IMR-90 (cell line): ENCODE measurements at regions not wholly inside any gene's neighbourhood (a gene's known extent, or its start where the extent isn't known, plus 50 kb on each side); places are given as distances from the start of the nearest gene placed in this dataset.

Source experiments
- ATAC-seq: fragments of 200-7000 bp; cut with Tn5 transposase; 2 replicates; pipeline ENCODE4 v1.9.1; 2020; ENCODE audit warnings: low read depth, mild to moderate bottlenecking, moderate library complexity
- BruUV-seq: library from RNA; stranded (reverse); fragments of 400-500 nt; replicated peaks from 2 replicates; lab custom pipeline; 2021; lab: Mats Ljungman, UMichigan
- CTCF ChIA-PET: fragments of 300-600 bp; formaldehyde crosslinking; extraction: SDS; loops from one replicate; lab custom pipeline; 2021; ENCODE audit warnings: antibody characterized with exemption; lab: Yijun Ruan, JAX
- POLR2A ChIA-PET: fragments of 300-600 bp; sonication (Branson Sonifier 250); formaldehyde crosslinking; loops from one replicate; lab custom pipeline; 2022; ENCODE audit warnings: antibody characterized with exemption; ENCODE audit not compliant: unreplicated experiment; lab: Charles Lee
- DNase-seq: peaks from one replicate; pipeline ENCODE4 v3.0.0; 2013
- H2AFZ ChIP-seq: replicated peaks from 2 replicates; pipeline ENCODE3; 2013; ENCODE audit warnings: low read length, mild to moderate bottlenecking; ENCODE audit not compliant: poor library complexity
- H2AK5ac ChIP-seq: 2 replicates; pipeline ENCODE4 v1.6.1; 2013; ENCODE audit warnings: low read depth, low read length, inconsistent platforms
- H2AK9ac ChIP-seq: replicated peaks from 2 replicates; pipeline ENCODE3; 2013; ENCODE audit warnings: mild to moderate bottlenecking, low read depth, low read length, moderate library complexity; ENCODE audit not compliant: poor library complexity
- H2BK120ac ChIP-seq: 2 replicates; pipeline ENCODE4 v1.6.1; 2013; ENCODE audit warnings: low read depth, low read length, inconsistent platforms
- H2BK15ac ChIP-seq: 3 replicates; pipeline ENCODE4 v1.6.1; 2013; ENCODE audit warnings: low read depth, low read length, inconsistent platforms
- H2BK20ac ChIP-seq: 2 replicates; pipeline ENCODE4 v1.6.1; 2013; ENCODE audit warnings: low read depth, mild to moderate bottlenecking, inconsistent platforms, low read length, moderate library complexity
- H2BK5ac ChIP-seq: 2 replicates; pipeline ENCODE4 v1.6.1; 2013; ENCODE audit warnings: mild to moderate bottlenecking, low read depth, low read length, inconsistent platforms; ENCODE audit not compliant: poor library complexity, severe bottlenecking
- H3K14ac ChIP-seq: replicated peaks from 2 replicates; pipeline ENCODE4 v1.6.1; 2013; ENCODE audit warnings: low read depth, low read length, inconsistent platforms
- H3K18ac ChIP-seq: 2 replicates; pipeline ENCODE4 v1.6.1; 2013; ENCODE audit warnings: low read depth, low read length, control low read depth
- H3K23ac ChIP-seq: 2 replicates; pipeline ENCODE4 v1.6.1; 2013; ENCODE audit warnings: low read depth, low read length, inconsistent platforms
- H3K27ac ChIP-seq: 2 replicates; pipeline ENCODE4 v1.5.1; 2013; ENCODE audit warnings: mild to moderate bottlenecking, control low read depth, low read length; ENCODE audit not compliant: insufficient read depth
- H3K27me3 ChIP-seq: 2 replicates; pipeline ENCODE4 v1.6.1; 2013; ENCODE audit warnings: low read length; ENCODE audit not compliant: control insufficient read depth, insufficient read depth
- H3K36me3 ChIP-seq: 2 replicates; pipeline ENCODE4 v1.6.1; 2013; ENCODE audit warnings: low read length, mixed read lengths; ENCODE audit not compliant: control insufficient read depth, insufficient read depth
- H3K4ac ChIP-seq: 2 replicates; pipeline ENCODE4 v1.6.1; 2013; ENCODE audit warnings: low read depth, low read length, inconsistent platforms
- H3K4me1 ChIP-seq: 2 replicates; pipeline ENCODE4 v1.6.1; 2013; ENCODE audit warnings: low read length, mixed read lengths; ENCODE audit not compliant: control insufficient read depth, insufficient read depth
- H3K4me2 ChIP-seq: 2 replicates; pipeline ENCODE4 v1.6.1; 2013; ENCODE audit warnings: low read depth, mild to moderate bottlenecking, control low read depth, low read length, moderate library complexity
- H3K4me3 ChIP-seq: 2 replicates; pipeline ENCODE4 v1.5.1; 2013; ENCODE audit warnings: low read depth, mild to moderate bottlenecking, control low read depth, low read length, moderate library complexity; ENCODE audit not compliant: insufficient read depth
- H3K56ac ChIP-seq: 2 replicates; pipeline ENCODE4 v1.6.1; 2013; ENCODE audit warnings: low read length, inconsistent platforms; ENCODE audit not compliant: insufficient read depth; ENCODE audit errors: extremely low read depth
- H3K79me1 ChIP-seq, 2 experiments: 2 replicates each; pipeline ENCODE4 v1.6.1; 2013; ENCODE audit warnings: low read length in 2 of 2, inconsistent platforms in 1 of 2, low read depth in 1 of 2
- H3K9ac ChIP-seq: 2 replicates; pipeline ENCODE4 v1.6.1; 2013; ENCODE audit warnings: low read depth, low read length, control low read depth
- H3K9me1 ChIP-seq: 2 replicates; pipeline ENCODE4 v1.6.1; 2013; ENCODE audit warnings: low read length, inconsistent platforms; ENCODE audit not compliant: insufficient read depth
- H3K9me3 ChIP-seq: 2 replicates; pipeline ENCODE4 v1.6.1; 2013; ENCODE audit warnings: low read length; ENCODE audit not compliant: control insufficient read depth, insufficient read depth
- H4K20me1 ChIP-seq: 2 replicates; pipeline ENCODE4 v1.6.1; 2013; ENCODE audit warnings: low read length, inconsistent platforms; ENCODE audit not compliant: insufficient read depth
- H4K5ac ChIP-seq: 2 replicates; pipeline ENCODE4 v1.6.1; 2013; ENCODE audit warnings: mild to moderate bottlenecking, low read depth, low read length, control low read depth
- H4K8ac ChIP-seq, 2 experiments: 2 replicates each; pipeline ENCODE4 v1.6.1; 2013; ENCODE audit warnings: low read depth in 2 of 2, low read length in 2 of 2, control low read depth in 1 of 2, inconsistent platforms in 1 of 2
- H4K91ac ChIP-seq: 2 replicates; pipeline ENCODE4 v1.6.1; 2013; ENCODE audit warnings: low read depth, low read length, inconsistent platforms; ENCODE audit not compliant: insufficient read depth
- CTCF ChIP-seq: conservative IDR thresholded peaks from 2 replicates; pipeline ENCODE4 v1.5.1; 2012; ENCODE audit warnings: mild to moderate bottlenecking, low read depth, low read length, improper control_type of control experiment
- ELK1 ChIP-seq: fragments of 150-350 bp; IDR thresholded peaks from 2 replicates; pipeline ENCODE4 v1.6.1; 2016; ENCODE audit warnings: low read depth, mild to moderate bottlenecking, low read length, moderate library complexity, borderline replicate concordance
- MAFK ChIP-seq: IDR thresholded peaks from 2 replicates; pipeline ENCODE4 v1.6.1; 2012; ENCODE audit warnings: low read depth, low read length, improper control_type of control experiment
- MAZ ChIP-seq: IDR thresholded peaks from 2 replicates; pipeline ENCODE4 v1.6.1; 2012; ENCODE audit warnings: low read depth, mild to moderate bottlenecking, low read length, improper control_type of control experiment, moderate library complexity, borderline replicate concordance
- MXI1 ChIP-seq: IDR thresholded peaks from 2 replicates; pipeline ENCODE4 v1.6.1; 2012; ENCODE audit warnings: low read depth, mild to moderate bottlenecking, low read length, moderate library complexity, borderline replicate concordance
- POLR2A ChIP-seq: IDR thresholded peaks from 2 replicates; pipeline ENCODE4 v1.6.1; 2012; ENCODE audit warnings: mild to moderate bottlenecking, low read depth, low read length
- RAD21 ChIP-seq: IDR thresholded peaks from 2 replicates; pipeline ENCODE4 v1.6.1; 2012; ENCODE audit warnings: low read length, improper control_type of control experiment
- USF2 ChIP-seq: fragments of 150-350 bp; IDR thresholded peaks from 2 replicates; pipeline ENCODE4 v1.6.1; 2017; ENCODE audit warnings: mild to moderate bottlenecking, antibody characterized with exemption, low read length, low read depth
- WGBS, 2 experiments: methylation state at CpG; one replicate each; pipeline versions ENCODE4 v1.1.5 to v1.1.7; 2013; ENCODE audit warnings: missing lambda C conversion rate in 2 of 2; ENCODE audit not compliant: insufficient read length in 1 of 2; ENCODE audit errors: extremely low coverage in 2 of 2; 5-methylcytosine and 5-hydroxymethylcytosine counted together
- dilution Hi-C: fragments of 300-500 bp; cut with HindIII; formaldehyde crosslinking; loops from one replicate; pipeline ENCODE4 v1.14.3; 2018; ENCODE audit warnings: low sequenced_read_pairs; ENCODE audit not compliant: unreplicated experiment
- in situ Hi-C: fragments of 300-500 bp; cut with MboI; formaldehyde crosslinking; loops from 3 replicates; pipeline ENCODE4 v1.14.3; 2019; ENCODE audit warnings: low sequenced_read_pairs, inconsistent platforms, mixed read lengths
- intact Hi-C: fragments of 100-400 bp; cut with micrococcal nuclease; formaldehyde crosslinking; loops from 2 replicates; pipeline ENCODE4 v1.10.0; 2022

- Histone ChIP-seq H2AK9ac (no peak overlapping the region), H3K27ac (no peak overlapping the region), H3K4me2 (no peak overlapping the region), H4K5ac (no peak overlapping the region), H3K18ac (no peak overlapping the region), H4K8ac (no peak overlapping the region), H2BK20ac (no peak overlapping the region), H3K27me3 (peaks cover 25% of the 10 kb centered on the region), H2AFZ (no peak overlapping the region), H3K9me3 (no peaks in the 10 kb centered on the region), H3K9me1 (no peaks in the 10 kb centered on the region), H3K9ac (no peak overlapping the region), H3K4ac (no peak overlapping the region), H3K23ac (no peak overlapping the region), H2BK5ac (no peak overlapping the region), H3K36me3 (no peaks in the 10 kb centered on the region), H2BK15ac (no peak overlapping the region), H2BK120ac (no peak overlapping the region), H4K20me1 (no peaks in the 10 kb centered on the region), H3K56ac (no peak overlapping the region), H3K14ac (no peak overlapping the region), H4K91ac (no peak overlapping the region), H3K79me1 (no peaks in the 10 kb centered on the region), H3K4me3 (no peak overlapping the region), H2AK5ac (no peak overlapping the region), H3K4me1 (no peaks in the 10 kb centered on the region)
- DNase-seq (no peak), ATAC-seq (no peak)
- POLR2A ChIA-PET: no interaction called here
- intact Hi-C loops: no loop called here
- WGBS, 2 experiments: no CpG with 5 or more reads among the region's 1 CpG
- CTCF ChIA-PET: no interaction called here
- dilution Hi-C loops: no loop called here
- no peak for TF ChIP-seq CTCF
- no peak for TF ChIP-seq ELK1
- TF ChIP-seq MAFK: no peak
- no peak for TF ChIP-seq USF2
- no peak for TF ChIP-seq MXI1
- TF ChIP-seq MAZ: no peak
- no peak for TF ChIP-seq POLR2A
- no peak for TF ChIP-seq RAD21
- in situ Hi-C loops: no loop called here
- no TSS peak for BruUV-seq
These were observed 375.0 kb upstream of the SEMA3C start for GRCh38 chr7:81293806-81294205.
